Endothelial cell of umbilical vein (primary cell): ENCODE measurements at regions not wholly inside any gene's neighbourhood (a gene's known extent, or its start where the extent isn't known, plus 50 kb on each side); places are given as distances from the start of the nearest gene placed in this dataset.

Experiments used
- BruUV-seq: library from RNA; stranded (reverse); fragments of 400-500 nt; replicated peaks from 2 replicates; lab custom pipeline; 2021; lab: Mats Ljungman, UMichigan
- CTCF ChIA-PET: fragments of 300-600, 350-600 bp; sonication (Branson Sonifier 250); formaldehyde crosslinking; loops from one replicate; lab custom pipeline; 2021; ENCODE audit warnings: antibody characterized with exemption, inconsistent platforms; lab: Charles Lee
- POLR2A ChIA-PET: fragments of 300-600, 350-600 bp; sonication (Branson Sonifier 250); formaldehyde crosslinking; loops from one replicate; lab custom pipeline; 2021; ENCODE audit warnings: antibody characterized with exemption, inconsistent platforms; lab: Charles Lee
- DNase-seq: peaks from one replicate; pipeline ENCODE4 v3.0.0-alpha.2; 2011; ENCODE audit warnings: low read depth, low spot score
- FAIRE-seq: peaks from 2 replicates; lab custom pipeline; 2011; peaks lifted over from hg19 to GRCh38; lab: Jason Lieb, UNC
- H2AFZ ChIP-seq: 2 replicates; pipeline ENCODE4 v1.6.0; 2012; ENCODE audit warnings: low read depth, low read length, control low read depth, inconsistent platforms
- H3K27ac ChIP-seq: 2 replicates; pipeline ENCODE4 v1.5.1; 2011; ENCODE audit warnings: low read depth, mild to moderate bottlenecking, control low read depth, low read length, moderate library complexity; ENCODE audit not compliant: insufficient read depth
- H3K27me3 ChIP-seq, 2 experiments: 2 replicates each; pipeline versions ENCODE4 v1.6.0 to v1.6.1; 2011; ENCODE audit warnings: low read length in 2 of 2, mixed read lengths in 1 of 2; ENCODE audit not compliant: control insufficient read depth in 2 of 2, insufficient read depth in 2 of 2
- H3K36me3 ChIP-seq, 2 experiments: 2 replicates in 1 of 2; 3 replicates in 1 of 2; pipeline ENCODE4 v1.5.1; 2011; ENCODE audit warnings: low read length in 2 of 2, mild to moderate bottlenecking in 1 of 2, moderate library complexity in 1 of 2; ENCODE audit not compliant: control insufficient read depth in 2 of 2, insufficient read depth in 2 of 2; ENCODE audit errors: extremely low read depth in 1 of 2
- H3K4me1 ChIP-seq: 3 replicates; pipeline ENCODE4 v1.5.1; 2011; ENCODE audit warnings: mild to moderate bottlenecking, low read length; ENCODE audit not compliant: control insufficient read depth, insufficient read depth; ENCODE audit errors: extremely low read depth
- H3K4me2 ChIP-seq: 2 replicates; pipeline ENCODE4 v1.6.1; 2011; ENCODE audit warnings: low read length, control low read depth, mixed read lengths; ENCODE audit not compliant: insufficient read depth
- H3K4me3 ChIP-seq, 3 experiments: fragments of 200-600 bp in 1 of 3; sonication (generic), shearing (Covaris generic) in 1 of 3; replicated peaks in 1 of 3; 2 replicates each; pipeline ENCODE4 v1.5.1; 2011 to 2016; ENCODE audit warnings: control low read depth in 3 of 3, low read length in 3 of 3, mild to moderate bottlenecking in 2 of 3, inconsistent platforms in 1 of 3, low read depth in 1 of 3, moderate library complexity in 1 of 3; ENCODE audit not compliant: insufficient read depth in 1 of 3
- H3K79me2 ChIP-seq: 2 replicates; pipeline ENCODE4 v1.6.0; 2012; ENCODE audit warnings: low read length, inconsistent platforms; ENCODE audit not compliant: control insufficient read depth, insufficient read depth
- H3K9ac ChIP-seq: replicated peaks from 2 replicates; pipeline ENCODE3; 2011; ENCODE audit warnings: low read length, control low read depth; ENCODE audit not compliant: insufficient read depth; ENCODE audit errors: extremely low read depth
- H3K9me1 ChIP-seq: replicated peaks from 3 replicates; pipeline ENCODE4 v1.6.0; 2011; ENCODE audit warnings: mild to moderate bottlenecking, low read length; ENCODE audit not compliant: control insufficient read depth, insufficient read depth; ENCODE audit errors: extremely low read depth
- H3K9me3 ChIP-seq: replicated peaks from 2 replicates; pipeline ENCODE4 v1.5.1; 2012; ENCODE audit warnings: low read length, inconsistent platforms; ENCODE audit not compliant: control insufficient read depth, insufficient read depth
- H4K20me1 ChIP-seq: replicated peaks from 2 replicates; pipeline ENCODE3; 2011; ENCODE audit warnings: mild to moderate bottlenecking, low read length; ENCODE audit not compliant: control insufficient read depth, insufficient read depth; ENCODE audit errors: extremely low read depth
- EZH2 ChIP-seq: IDR thresholded peaks from 2 replicates; pipeline ENCODE4 v1.6.1; 2012; ENCODE audit warnings: borderline replicate concordance, low read depth, mild to moderate bottlenecking, moderate library complexity, low read length, inconsistent platforms; ENCODE audit not compliant: severe bottlenecking
- FOS ChIP-seq: IDR thresholded peaks from 2 replicates; pipeline ENCODE4 v1.6.1; 2011; ENCODE audit warnings: mild to moderate bottlenecking, low read length, moderate library complexity, borderline replicate concordance; ENCODE audit not compliant: insufficient read depth
- GATA2 ChIP-seq: IDR thresholded peaks from 2 replicates; pipeline ENCODE4 v1.7.0; 2011; ENCODE audit warnings: low read depth, mild to moderate bottlenecking, moderate library complexity, mixed read lengths, low read length; ENCODE audit not compliant: insufficient read length, insufficient read depth
- JUN ChIP-seq: IDR thresholded peaks from 2 replicates; pipeline ENCODE4 v1.6.1; 2011; ENCODE audit warnings: borderline replicate concordance, low read depth; ENCODE audit not compliant: insufficient read length, insufficient read depth
- MYC ChIP-seq: IDR thresholded peaks from one replicate; pipeline ENCODE4 v1.6.1; 2011; ENCODE audit warnings: mild to moderate bottlenecking, low read depth, low read length
- POLR2A ChIP-seq: IDR thresholded peaks from 2 replicates; pipeline ENCODE4 v1.6.1; 2012; ENCODE audit warnings: low read depth, mild to moderate bottlenecking, control low read depth, low read length
- POLR2AphosphoS5 ChIP-seq: IDR thresholded peaks from 2 replicates; pipeline ENCODE4 v1.6.1; 2012; ENCODE audit warnings: low read depth, mild to moderate bottlenecking, control low read depth, low read length, moderate library complexity; ENCODE audit not compliant: insufficient read depth
- dilution Hi-C: fragments of 300-500 bp; cut with MboI; formaldehyde crosslinking; loops from one replicate; pipeline ENCODE4 v1.15.0; 2019; ENCODE audit warnings: low sequenced_read_pairs; ENCODE audit not compliant: extremely low pct_ligation_motif_present
- intact Hi-C: fragments of 100-400 bp; cut with micrococcal nuclease; formaldehyde crosslinking; loops from one replicate; pipeline ENCODE4 v1.10.0; 2022
- TF ChIP-seq, protein P1 (sequence below): IDR thresholded peaks from 2 replicates; pipeline ENCODE4 v1.6.1; 2011; ENCODE audit not compliant: insufficient read depth, insufficient read length
- TF ChIP-seq, protein P2 (sequence below), 2 donors: IDR thresholded peaks; 1 replicate in 1 of 2; 2 replicates in 1 of 2; pipeline ENCODE4 v1.5.1; 2011; ENCODE audit warnings: low read length in 2 of 2, mild to moderate bottlenecking in 2 of 2, moderate library complexity in 2 of 2, control low read depth in 1 of 2, inconsistent platforms in 1 of 2, low read depth in 1 of 2; ENCODE audit not compliant: insufficient read depth in 1 of 2; ENCODE audit errors: extremely low read depth in 1 of 2

DNA sequence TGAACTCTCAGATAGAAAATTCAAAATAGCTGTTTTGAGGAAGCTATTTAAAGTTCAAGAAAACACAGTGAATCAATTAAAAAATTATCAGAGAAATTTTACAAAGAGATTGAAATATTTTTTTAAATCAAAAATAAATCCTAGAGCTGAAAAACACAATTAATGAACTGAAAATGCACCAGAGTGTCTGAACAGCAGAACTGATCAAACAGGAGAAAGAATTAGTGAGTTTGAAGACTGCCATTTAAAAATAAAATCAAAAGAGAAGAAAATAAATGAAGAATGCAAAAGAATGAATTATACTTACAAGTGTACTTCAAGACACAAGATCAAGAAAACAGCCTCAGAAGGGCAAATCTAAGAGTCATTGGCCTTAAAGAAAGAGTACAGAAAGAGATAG, 1000.2 kb upstream of the ATXN8OS start:
- H3K9ac ChIP-seq, result no peak overlapping the region
- no peaks in the 10 kb centered on the region for H3K4me1 ChIP-seq
- H3K27ac ChIP-seq, result no peak overlapping the region
- no peak overlapping the region for H3K4me3 ChIP-seq
- ChIA-PET CTCF (no interaction called here), POLR2A (no interaction called here)
- no peaks in the 10 kb centered on the region for H3K27me3 ChIP-seq
- DNase-seq (no peak), FAIRE-seq (no peak)
- TF ChIP-seq, protein P1, sequence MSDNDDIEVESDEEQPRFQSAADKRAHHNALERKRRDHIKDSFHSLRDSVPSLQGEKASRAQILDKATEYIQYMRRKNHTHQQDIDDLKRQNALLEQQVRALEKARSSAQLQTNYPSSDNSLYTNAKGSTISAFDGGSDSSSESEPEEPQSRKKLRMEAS, result no peak
- dilution Hi-C loops (no loop called here), intact Hi-C loops (no loop called here)
- no peak overlapping the region for H2AFZ ChIP-seq
- H3K79me2 ChIP-seq, result no peaks in the 10 kb centered on the region
- H3K9me3 ChIP-seq, result no peaks in the 10 kb centered on the region
- no TSS peak for BruUV-seq
- H3K4me2 ChIP-seq, result no peak overlapping the region
- no peaks in the 10 kb centered on the region for H3K9me1 ChIP-seq
- no peaks in the 10 kb centered on the region for H4K20me1 ChIP-seq
- no peaks in the 10 kb centered on the region for H3K36me3 ChIP-seq

DNA sequence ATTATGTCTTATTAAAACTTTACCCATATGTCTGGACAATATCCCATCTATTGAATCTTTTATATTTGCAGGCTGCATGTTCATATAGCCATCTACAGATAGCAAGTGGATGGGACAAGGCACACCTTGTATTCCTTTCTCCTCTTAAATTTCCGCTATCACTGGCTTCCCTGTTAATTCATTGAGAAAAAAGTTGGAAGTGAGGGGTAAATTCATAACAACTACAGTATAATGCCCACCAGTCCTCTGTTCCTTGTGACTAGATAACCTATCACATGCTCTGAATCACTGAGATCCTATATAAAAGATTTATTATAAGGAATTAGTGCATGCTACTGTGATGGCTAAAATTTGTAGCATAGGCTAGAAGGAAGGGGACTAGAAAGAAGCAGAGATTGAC, 1005.8 kb upstream of the ATXN8OS start:
- Histone ChIP-seq H3K27ac (no peak overlapping the region), H3K27me3 (no peaks in the 10 kb centered on the region), H3K36me3 (no peaks in the 10 kb centered on the region), H3K9me3 (no peaks in the 10 kb centered on the region), H2AFZ (no peak overlapping the region), H3K4me3 (no peak overlapping the region), H3K9me1 (no peaks in the 10 kb centered on the region), H3K79me2 (no peaks in the 10 kb centered on the region), H3K4me1 (no peaks in the 10 kb centered on the region), H3K9ac (no peak overlapping the region), H3K4me2 (no peak overlapping the region), H4K20me1 (no peaks in the 10 kb centered on the region)
- intact Hi-C loops, result no loop called here
- no peak for FAIRE-seq
- ChIA-PET POLR2A (no interaction called here), CTCF (no interaction called here)
- DNase-seq, result no peak
- BruUV-seq, result no TSS peak
- dilution Hi-C loops, result no loop called here
- TF ChIP-seq GATA2 (no peak), FOS (no peak), EZH2 (no peak), POLR2A (no peak), MYC (no peak), POLR2AphosphoS5 (no peak), JUN (no peak)
- TF ChIP-seq, protein P1, result no peak
- TF ChIP-seq, protein P2, sequence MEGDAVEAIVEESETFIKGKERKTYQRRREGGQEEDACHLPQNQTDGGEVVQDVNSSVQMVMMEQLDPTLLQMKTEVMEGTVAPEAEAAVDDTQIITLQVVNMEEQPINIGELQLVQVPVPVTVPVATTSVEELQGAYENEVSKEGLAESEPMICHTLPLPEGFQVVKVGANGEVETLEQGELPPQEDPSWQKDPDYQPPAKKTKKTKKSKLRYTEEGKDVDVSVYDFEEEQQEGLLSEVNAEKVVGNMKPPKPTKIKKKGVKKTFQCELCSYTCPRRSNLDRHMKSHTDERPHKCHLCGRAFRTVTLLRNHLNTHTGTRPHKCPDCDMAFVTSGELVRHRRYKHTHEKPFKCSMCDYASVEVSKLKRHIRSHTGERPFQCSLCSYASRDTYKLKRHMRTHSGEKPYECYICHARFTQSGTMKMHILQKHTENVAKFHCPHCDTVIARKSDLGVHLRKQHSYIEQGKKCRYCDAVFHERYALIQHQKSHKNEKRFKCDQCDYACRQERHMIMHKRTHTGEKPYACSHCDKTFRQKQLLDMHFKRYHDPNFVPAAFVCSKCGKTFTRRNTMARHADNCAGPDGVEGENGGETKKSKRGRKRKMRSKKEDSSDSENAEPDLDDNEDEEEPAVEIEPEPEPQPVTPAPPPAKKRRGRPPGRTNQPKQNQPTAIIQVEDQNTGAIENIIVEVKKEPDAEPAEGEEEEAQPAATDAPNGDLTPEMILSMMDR (IDR thresholded peaks at IDR 0.05; ENCODE audit: extremely low read depth in 1 of 2, insufficient read depth in 1 of 2, low read depth in 1 of 2, low read length in 2 of 2), result no peak
